Effector CD8-positive, alpha-beta T cell (primary cell): ENCODE measurements at regions not wholly inside any gene's neighbourhood (a gene's known extent, or its start where the extent isn't known, plus 50 kb on each side); places are given as distances from the start of the nearest gene placed in this dataset.

Experiments used
- DNase-seq: peaks from one replicate; lab custom pipeline; 2025; lab: John Stamatoyannopoulos, UW

GRCh38 chr3:189049458-189050236, 122.1 kb upstream of the TPRG1 start:
- no peak for DNase-seq

DNA sequence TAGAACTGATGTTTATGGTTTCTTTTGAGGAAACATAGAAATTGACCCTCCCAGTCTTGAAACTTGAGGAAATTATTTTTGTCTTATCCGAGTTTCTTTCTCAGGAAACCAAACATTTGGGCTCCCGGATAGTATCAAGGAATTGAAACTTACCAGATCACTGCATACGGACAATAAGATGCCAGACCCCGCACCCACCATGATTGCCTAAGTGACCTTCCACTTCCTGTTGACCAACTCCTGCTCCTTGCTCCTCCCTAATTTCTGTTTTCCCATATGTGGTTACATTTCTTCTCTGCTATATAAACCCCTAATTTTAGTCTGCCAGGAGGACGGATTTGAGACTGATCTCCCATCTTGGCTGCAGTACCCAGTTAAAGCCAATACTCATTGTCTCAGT, 118.4 kb upstream of the TPRG1 start:
- no peak for DNase-seq

- DNase-seq, result no peak
These were observed 115.0 kb upstream of the TPRG1 start for GRCh38 chr3:189056646-189057335.

GRCh38 chr3:189057369-189057768, 114.4 kb upstream of the TPRG1 start:
- DNase-seq, result no peak

- no peak for DNase-seq
These were observed 113.7 kb upstream of the TPRG1 start for GRCh38 chr3:189058071-189058470.

- DNase-seq, result no peak
These were observed 100.8 kb upstream of the TPRG1 start for GRCh38 chr3:189070965-189071364.

- DNase-seq, result no peak
These were observed 100.3 kb upstream of the TPRG1 start for GRCh38 chr3:189071446-189071845.

GRCh38 chr3:189076449-189076848, 95.3 kb upstream of the TPRG1 start:
- no peak for DNase-seq

DNA sequence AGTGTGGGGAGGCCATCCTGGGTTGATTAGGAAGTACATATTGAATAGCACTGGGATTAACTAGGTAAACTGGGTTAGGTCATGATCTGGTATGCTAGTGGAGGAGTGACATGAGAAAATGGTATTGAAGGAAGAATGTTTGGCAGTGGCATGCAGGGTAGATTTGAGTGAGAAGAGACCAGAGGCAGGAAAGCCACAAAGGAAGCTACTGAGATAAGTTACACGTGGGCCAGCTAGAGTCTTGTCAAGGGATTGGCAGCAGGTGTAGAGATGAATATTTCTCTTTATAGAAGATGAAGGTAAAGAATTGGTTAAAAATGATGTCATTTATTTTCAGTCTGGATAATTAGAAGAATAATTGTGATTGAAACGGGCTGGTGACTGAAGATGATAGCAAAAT, 91.0 kb upstream of the TPRG1 start:
- no peak for DNase-seq

GRCh38 chr3:189082666-189083427, 88.9 kb upstream of the TPRG1 start:
- no peak for DNase-seq

DNA sequence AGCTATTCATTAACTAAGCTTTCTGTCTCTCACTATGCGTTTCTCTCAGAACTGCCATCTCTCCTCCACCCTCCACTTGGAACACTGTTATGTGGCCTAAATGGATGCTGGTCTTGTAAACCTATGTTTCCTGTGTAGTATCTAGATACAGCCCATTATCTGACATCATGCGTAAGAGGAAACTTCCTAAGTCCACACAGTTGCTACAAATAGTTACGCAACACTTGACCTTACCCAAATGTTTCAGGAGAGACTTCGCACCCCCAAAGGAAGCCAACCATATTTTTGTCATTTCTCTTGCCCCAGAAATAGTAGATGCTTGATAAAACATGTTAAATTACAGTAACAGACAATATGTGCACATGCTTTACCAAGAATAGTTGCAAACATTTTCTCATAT, 87.2 kb upstream of the TPRG1 start:
- no peak for DNase-seq

- no peak for DNase-seq
These were observed 79.2 kb upstream of the TPRG1 start for GRCh38 chr3:189092547-189092946.

- DNase-seq, result no peak
These were observed 77.2 kb upstream of the TPRG1 start for GRCh38 chr3:189094539-189094938.

DNA sequence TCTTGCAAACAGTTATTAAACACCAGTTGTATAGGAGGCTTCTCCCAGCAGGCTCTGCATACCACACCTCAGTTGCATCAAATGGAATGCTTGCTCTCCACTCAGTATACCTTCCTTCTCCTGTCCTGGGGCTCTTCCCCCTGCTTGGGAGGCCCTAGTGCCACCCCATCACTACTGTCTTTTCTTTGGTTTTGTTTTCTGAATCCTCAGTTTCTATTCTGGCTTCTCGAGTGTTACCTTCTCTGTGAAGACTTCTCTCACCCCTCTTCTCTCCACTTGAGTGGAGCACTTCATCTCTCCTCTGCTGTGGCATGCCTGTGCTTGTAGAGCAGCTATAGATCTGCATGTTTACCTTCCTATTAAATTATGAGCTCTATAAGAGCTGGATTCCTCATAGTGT, 75.7 kb upstream of the TPRG1 start:
- DNase-seq, result no peak

DNA sequence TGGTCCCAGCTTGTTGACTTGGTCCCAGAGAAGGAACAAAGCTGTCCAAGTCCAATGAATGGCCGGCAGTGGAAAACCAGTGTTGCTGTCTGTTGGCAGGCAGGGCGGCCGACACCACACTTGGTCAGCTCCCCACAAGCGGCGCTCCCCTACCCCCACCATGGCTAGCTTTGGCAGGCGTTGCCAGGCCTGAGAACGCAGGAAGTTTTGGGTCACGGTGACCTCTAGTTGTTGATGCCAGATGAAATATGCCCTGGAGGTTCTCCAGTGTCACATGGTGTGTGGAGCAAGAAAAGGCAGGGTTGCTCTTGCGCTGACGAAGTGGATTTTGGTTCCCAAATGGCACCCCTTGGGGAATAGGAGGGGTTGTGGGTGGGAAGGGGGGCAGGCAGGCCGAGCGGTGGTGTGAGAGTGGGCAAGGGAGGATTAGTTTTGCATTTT, 72.7 kb upstream of the TPRG1 start:
- no peak for DNase-seq

- no peak for DNase-seq
These were observed 72.1 kb upstream of the TPRG1 start for GRCh38 chr3:189099505-189100290.

DNA sequence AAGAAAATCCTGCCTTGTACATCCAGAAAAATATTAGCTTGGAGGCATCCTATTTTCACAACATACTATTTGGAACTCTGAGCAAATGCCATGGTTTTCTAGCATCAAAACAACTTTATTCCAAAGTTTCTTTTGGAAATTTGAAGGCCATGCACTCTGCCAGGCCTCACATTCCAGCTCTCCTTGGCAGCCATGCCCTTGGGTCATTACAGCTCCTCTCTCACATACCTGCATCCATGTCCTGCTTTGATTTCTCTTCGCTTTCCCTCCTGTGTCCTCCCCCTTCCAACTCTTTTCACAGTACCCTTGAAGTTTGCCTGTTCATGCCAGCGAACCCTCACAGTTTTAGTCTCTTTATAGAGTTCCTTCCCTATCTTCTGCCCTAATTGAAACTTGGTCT, 70.9 kb upstream of the TPRG1 start:
- no peak for DNase-seq

DNA sequence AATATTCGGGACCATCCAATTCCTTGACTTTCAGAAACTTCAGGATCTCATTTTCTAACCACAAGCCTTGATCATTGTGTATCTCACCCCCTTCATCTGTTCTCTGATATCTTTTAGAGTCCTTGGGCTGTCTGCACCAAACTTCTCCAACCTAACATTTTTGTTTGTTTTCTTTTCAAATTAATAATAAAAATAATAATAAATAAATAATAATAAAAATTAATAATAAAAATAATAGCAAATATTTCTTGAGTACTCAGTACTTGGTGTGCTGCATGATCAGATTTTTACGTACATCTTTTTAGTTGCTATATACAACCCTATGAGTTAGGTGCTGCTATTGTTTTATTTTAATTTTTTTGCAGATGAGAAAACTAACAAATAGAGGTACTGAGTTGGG, 70.2 kb upstream of the TPRG1 start:
- DNase-seq, result no peak

DNA sequence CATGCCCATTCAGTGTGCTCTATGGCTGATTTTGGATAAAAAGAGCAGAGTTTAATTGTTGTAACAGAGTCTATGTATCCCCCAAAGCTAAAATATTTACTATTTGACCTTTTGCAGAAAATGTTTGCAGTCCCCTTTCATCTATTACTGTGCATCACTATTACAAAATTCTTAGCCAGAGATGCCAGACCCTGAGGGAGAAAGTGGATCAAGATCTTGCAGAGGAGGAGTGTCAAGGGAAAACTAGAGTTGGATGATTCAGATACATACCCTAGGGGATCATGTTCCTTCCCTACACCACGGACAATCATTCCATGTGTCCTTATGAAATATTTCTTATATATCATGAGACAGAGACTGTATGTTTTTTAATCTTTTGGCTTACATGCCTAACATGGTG, 68.6 kb upstream of the TPRG1 start:
- DNase-seq, result no peak

GRCh38 chr3:189108067-189108466, 63.7 kb upstream of the TPRG1 start:
- DNase-seq, result no peak

DNA sequence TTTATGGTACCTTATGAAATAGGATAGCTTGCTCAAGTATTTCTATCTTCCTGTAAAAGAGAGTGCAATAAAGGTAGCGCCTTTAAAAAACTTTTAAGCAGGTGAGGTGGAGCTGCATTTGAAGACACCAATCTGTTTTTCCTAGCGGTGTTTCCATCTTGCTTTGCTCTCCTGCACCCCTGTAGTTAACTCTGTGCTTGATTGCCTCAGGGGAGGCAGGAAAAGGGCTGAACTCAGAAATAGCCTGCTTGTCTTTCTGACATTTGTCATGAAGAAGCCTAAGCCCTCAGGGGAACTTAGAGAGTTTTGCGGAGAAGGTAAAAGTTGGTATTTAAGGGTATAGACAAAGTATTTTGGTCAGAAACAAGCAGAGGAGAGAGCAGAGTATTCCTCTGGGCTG, 63.0 kb upstream of the TPRG1 start:
- no peak for DNase-seq

GRCh38 chr3:189109145-189109544, 62.6 kb upstream of the TPRG1 start:
- DNase-seq, result no peak
